K562 (cell line): ENCODE measurements at regions not wholly inside any gene's neighbourhood (a gene's known extent, or its start where the extent isn't known, plus 50 kb on each side); places are given as distances from the start of the nearest gene placed in this dataset.

Source experiments
- ATAC-seq: fragments of 200-7000 bp; cut with Tn5 transposase; 3 replicates; pipeline ENCODE4 v1.9.1; 2020; ENCODE audit warnings: moderate library complexity
- BruUV-seq: library from RNA; stranded (reverse); fragments of 400-500 nt; replicated peaks from 2 replicates; lab custom pipeline; 2021; lab: Mats Ljungman, UMichigan
- CTCF ChIA-PET: fragments of 300-600 bp; formaldehyde crosslinking; extraction: SDS; loops from one replicate; lab custom pipeline; 2021; ENCODE audit warnings: low intra/inter-chr PET ratio; lab: Yijun Ruan, JAX
- POLR2A ChIA-PET: fragments of 300-600, 350-650 bp; sonication (Branson Sonifier 250); formaldehyde crosslinking; extraction: SDS; loops from one replicate; lab custom pipeline; 2021; ENCODE audit warnings: antibody characterized with exemption, inconsistent platforms; lab: Yijun Ruan, JAX
- DNase-seq, 4 experiments: peaks; one replicate each; pipeline versions ENCODE4 v3.0.0 to v3.0.0-alpha.2; 2011 to 2018; ENCODE audit warnings: low spot score in 3 of 4, mixed read lengths in 3 of 4; ENCODE audit errors: extremely low read depth in 1 of 4
- FAIRE-seq: peaks from 2 replicates; lab custom pipeline; 2011; peaks lifted over from hg19 to GRCh38; lab: Jason Lieb, UNC
- H2AFZ ChIP-seq: 2 replicates; pipeline ENCODE4 v1.6.0; 2011; ENCODE audit warnings: low read depth, low read length, control low read depth, inconsistent platforms
- H3K27ac ChIP-seq: fragments of 200-600 bp; 3 replicates; pipeline ENCODE4 v1.8.0; 2011; ENCODE audit warnings: low read depth, mild to moderate bottlenecking, control low read depth, inconsistent platforms, low read length, moderate library complexity, mixed read lengths; ENCODE audit errors: extremely low read depth
- H3K27me3 ChIP-seq, 2 experiments: fragments of 300-600 bp in 1 of 2; 2 replicates in 1 of 2; 3 replicates in 1 of 2; pipeline versions ENCODE4 v1.6.0 to v1.8.0; 2011; ENCODE audit warnings: inconsistent platforms in 2 of 2, low read length in 2 of 2, mild to moderate bottlenecking in 1 of 2, mixed read lengths in 1 of 2, moderate library complexity in 1 of 2; ENCODE audit not compliant: control insufficient read depth in 2 of 2, insufficient read depth in 2 of 2
- H3K36me3 ChIP-seq: fragments of 300-600 bp; 3 replicates; pipeline ENCODE4 v1.8.0; 2011; ENCODE audit warnings: mild to moderate bottlenecking, low read length, inconsistent platforms; ENCODE audit not compliant: control insufficient read depth, insufficient read depth
- H3K4me1 ChIP-seq, 2 experiments: fragments of 200-600 bp in 1 of 2; replicated peaks in 1 of 2; 2 replicates in 1 of 2; 3 replicates in 1 of 2; pipeline versions ENCODE4 v1.5.1 to v1.8.0; 2011; ENCODE audit warnings: inconsistent platforms in 2 of 2, low read length in 2 of 2, mild to moderate bottlenecking in 1 of 2, mixed read lengths in 1 of 2, moderate library complexity in 1 of 2; ENCODE audit not compliant: control insufficient read depth in 2 of 2, insufficient read depth in 2 of 2
- H3K4me2 ChIP-seq: 2 replicates; pipeline ENCODE4 v1.6.1; 2011; ENCODE audit warnings: low read length, control low read depth, inconsistent platforms, mixed read lengths; ENCODE audit not compliant: insufficient read depth
- H3K4me3 ChIP-seq: fragments of 200-600 bp; sonication (generic), shearing (Covaris generic); 2 replicates; pipeline ENCODE4 v1.5.1; 2016; ENCODE audit warnings: control low read depth, inconsistent platforms
- H3K79me2 ChIP-seq: fragments of 200-600 bp; 3 replicates; pipeline ENCODE4 v1.8.0; 2011; ENCODE audit warnings: low read length, inconsistent platforms; ENCODE audit not compliant: control insufficient read depth, insufficient read depth
- H3K9ac ChIP-seq, 2 experiments: 2 replicates each; pipeline versions ENCODE4 v1.6.0 to v1.6.1; 2011; ENCODE audit warnings: low read depth in 2 of 2, low read length in 2 of 2, control low read depth in 1 of 2, inconsistent platforms in 1 of 2, mild to moderate bottlenecking in 1 of 2, mixed read lengths in 1 of 2; ENCODE audit not compliant: insufficient read depth in 1 of 2
- H3K9me1 ChIP-seq: one replicate; pipeline ENCODE4 v1.6.0; 2011; ENCODE audit warnings: inconsistent platforms, mild to moderate bottlenecking, low read length, moderate library complexity; ENCODE audit not compliant: control insufficient read depth, insufficient read depth
- H3K9me3 ChIP-seq: replicated peaks from 2 replicates; pipeline ENCODE4 v1.5.1; 2011; ENCODE audit warnings: low read depth, low read length, inconsistent platforms; ENCODE audit not compliant: control insufficient read depth, insufficient read depth
- H4K20me1 ChIP-seq: replicated peaks from 2 replicates; pipeline ENCODE4 v1.6.1; 2011; ENCODE audit warnings: low read length, inconsistent platforms, mixed read lengths; ENCODE audit not compliant: control insufficient read depth, insufficient read depth
- ARID3A ChIP-seq: IDR thresholded peaks from 2 replicates; pipeline ENCODE4 v1.6.1; 2012; ENCODE audit warnings: low read depth, low read length, improper control_type of control experiment, borderline replicate concordance
- CHD4 ChIP-seq: fragments of 200-600 bp; sonication (generic); IDR thresholded peaks from 3 replicates; pipeline ENCODE4 v1.6.1; 2012; ENCODE audit warnings: low read depth, mild to moderate bottlenecking, mixed read lengths, low read length, inconsistent platforms; ENCODE audit not compliant: insufficient read depth, insufficient replicate concordance, poor library complexity, severe bottlenecking
- ELF1 ChIP-seq: fragments of 200-800 bp; sonication (Bioruptor generic); IDR thresholded peaks from 2 replicates; pipeline ENCODE4 v1.6.1; 2016; ENCODE audit warnings: missing genetic modification characterization, missing compliant biosample characterization
- GATA2 ChIP-seq: sonication (generic); formaldehyde crosslinking; IDR thresholded peaks from 2 replicates; pipeline ENCODE4 v1.4.0; 2020; ENCODE audit warnings: mild to moderate bottlenecking, missing genetic modification reagents
- HNRNPUL1 ChIP-seq: fragments of 200-400 bp; formaldehyde crosslinking; IDR thresholded peaks from 2 replicates; pipeline ENCODE4 v1.6.1; 2017; ENCODE audit warnings: low read length
- KDM2B ChIP-seq: fragments of 250-450 bp; sonication (Bioruptor Pico); IDR thresholded peaks from 2 replicates; pipeline ENCODE4 v1.8.0; 2021; ENCODE audit warnings: mild to moderate bottlenecking, moderate library complexity
- MYNN ChIP-seq, 2 experiments: sonication (generic); formaldehyde crosslinking in 1 of 2; IDR thresholded peaks; 2 replicates each; pipeline versions ENCODE4 v1.5.0 to v1.6.1; 2016 to 2020; ENCODE audit warnings: antibody characterized with exemption in 1 of 2, missing genetic modification reagents in 1 of 2
- SREBF2 ChIP-seq: sonication (generic); formaldehyde crosslinking; IDR thresholded peaks from 2 replicates; pipeline ENCODE4 v1.4.0; 2020; ENCODE audit warnings: mild to moderate bottlenecking, missing genetic modification reagents
- TAL1 ChIP-seq: fragments of 450-650 bp; IDR thresholded peaks from 2 replicates; pipeline ENCODE4 v1.6.1; 2016; ENCODE audit warnings: mild to moderate bottlenecking
- TCF3 ChIP-seq: sonication (generic); formaldehyde crosslinking; IDR thresholded peaks from 2 replicates; pipeline ENCODE4 v1.4.0; 2020; ENCODE audit warnings: mild to moderate bottlenecking, missing genetic modification reagents
- ZBTB2 ChIP-seq: fragments of 450-650 bp; IDR thresholded peaks from 2 replicates; pipeline ENCODE4 v1.6.1; 2016; ENCODE audit warnings: antibody characterized with exemption
- ZNF146 ChIP-seq: IDR thresholded peaks from one replicate; pipeline ENCODE4 v1.6.1; 2018; ENCODE audit warnings: missing compliant biosample characterization; ENCODE audit not compliant: unreplicated experiment
- ZNF23 ChIP-seq: fragments of 250-450 bp; sonication (Bioruptor Pico); IDR thresholded peaks from 2 replicates; pipeline ENCODE4 v1.4.0; 2020; ENCODE audit warnings: mild to moderate bottlenecking
- WGBS: fragments of 100-300 bp; shearing (Covaris generic); methylation state at CpG from one replicate; pipeline ENCODE4 v1.1.6; 2016; ENCODE audit warnings: low coverage, mixed read lengths; ENCODE audit not compliant: insufficient coverage; ENCODE audit errors: missing lambda C conversion rate; 5-methylcytosine and 5-hydroxymethylcytosine counted together
- in situ Hi-C: fragments of 300-500 bp; cut with MboI; formaldehyde crosslinking; loops from 4 replicates; pipeline ENCODE4 v1.15.0; 2018; ENCODE audit warnings: inconsistent platforms, mixed read lengths
- intact Hi-C: fragments of 100-400 bp; cut with micrococcal nuclease; formaldehyde crosslinking; loops from 2 replicates; pipeline ENCODE4 v1.14.2; 2022
- TF ChIP-seq, protein P1 (sequence below): conservative IDR thresholded peaks from 2 replicates; pipeline ENCODE4 v1.6.1; 2011; ENCODE audit warnings: low read depth, mild to moderate bottlenecking, low read length; ENCODE audit not compliant: control insufficient read depth
- TF ChIP-seq, protein P2 (sequence below): fragments of 250-450 bp; sonication (Bioruptor Pico); IDR thresholded peaks from 2 replicates; pipeline ENCODE4 v1.4.0; 2020; ENCODE audit warnings: borderline replicate concordance

DNA sequence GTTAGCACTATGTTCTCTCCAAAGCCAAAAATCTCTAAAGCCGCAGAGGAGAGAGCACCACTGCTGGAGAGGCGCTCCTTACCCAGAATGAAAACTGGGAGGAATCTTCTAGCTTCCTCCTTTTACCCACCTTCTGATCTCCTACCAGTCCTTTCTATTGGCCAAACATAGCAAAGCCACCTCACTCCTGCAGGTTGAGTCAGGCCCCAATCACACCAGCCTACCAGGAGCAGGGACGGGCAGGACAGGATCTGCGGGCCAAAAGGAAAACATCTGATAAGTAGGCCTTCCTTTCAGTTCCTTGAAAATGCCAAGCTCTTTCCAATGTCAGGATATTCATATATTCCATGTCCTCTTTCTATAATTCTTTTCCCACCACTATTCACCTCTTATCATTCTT is 197.7 kb upstream of the CNOT2 start:
- Histone ChIP-seq H3K9me3 (no peaks in the 10 kb centered on the region), H3K4me1 (peaks cover 0 to 16% of the 10 kb centered on the region in 2 experiments; a peak in 2 of 5 replicates), H3K4me2 (no peak overlapping the region), H3K27ac (no peak overlapping the region), H3K27me3 (no peaks in the 10 kb centered on the region), H3K79me2 (no peaks in the 10 kb centered on the region), H3K36me3 (no peaks in the 10 kb centered on the region), H2AFZ (no peak overlapping the region), H4K20me1 (no peaks in the 10 kb centered on the region), H3K4me3 (no peak overlapping the region), H3K9me1 (no peaks in the 10 kb centered on the region), H3K9ac (no peak overlapping the region)
- no peak for ATAC-seq
- CTCF ChIA-PET = no interaction called here
- no TSS peak for BruUV-seq
- no peak for TF ChIP-seq GATA2 (CRISPR knock-in tag)
- TF ChIP-seq KDM2B = no peak
- TF ChIP-seq HNRNPUL1 = no peak
- no peak for TF ChIP-seq SREBF2 (CRISPR knock-in tag)
- TF ChIP-seq TCF3 (CRISPR knock-in tag) = no peak
- TF ChIP-seq, protein P1, sequence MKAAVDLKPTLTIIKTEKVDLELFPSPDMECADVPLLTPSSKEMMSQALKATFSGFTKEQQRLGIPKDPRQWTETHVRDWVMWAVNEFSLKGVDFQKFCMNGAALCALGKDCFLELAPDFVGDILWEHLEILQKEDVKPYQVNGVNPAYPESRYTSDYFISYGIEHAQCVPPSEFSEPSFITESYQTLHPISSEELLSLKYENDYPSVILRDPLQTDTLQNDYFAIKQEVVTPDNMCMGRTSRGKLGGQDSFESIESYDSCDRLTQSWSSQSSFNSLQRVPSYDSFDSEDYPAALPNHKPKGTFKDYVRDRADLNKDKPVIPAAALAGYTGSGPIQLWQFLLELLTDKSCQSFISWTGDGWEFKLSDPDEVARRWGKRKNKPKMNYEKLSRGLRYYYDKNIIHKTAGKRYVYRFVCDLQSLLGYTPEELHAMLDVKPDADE = no peak
- no peak for TF ChIP-seq ELF1 (tag)
- no peak for TF ChIP-seq ZNF23 (CRISPR knock-in tag)
- TF ChIP-seq ZBTB2 = no peak
- no peak for TF ChIP-seq ZNF146 (CRISPR knock-in tag)
- no peak for TF ChIP-seq TAL1
- TF ChIP-seq CHD4 = no peak
- TF ChIP-seq ARID3A = no peak
- no peak for TF ChIP-seq MYNN (IDR thresholded peaks at IDR 0.05)
- TF ChIP-seq MYNN (CRISPR knock-in tag; IDR thresholded peaks at IDR 0.05) = no peak
- TF ChIP-seq, protein P2, sequence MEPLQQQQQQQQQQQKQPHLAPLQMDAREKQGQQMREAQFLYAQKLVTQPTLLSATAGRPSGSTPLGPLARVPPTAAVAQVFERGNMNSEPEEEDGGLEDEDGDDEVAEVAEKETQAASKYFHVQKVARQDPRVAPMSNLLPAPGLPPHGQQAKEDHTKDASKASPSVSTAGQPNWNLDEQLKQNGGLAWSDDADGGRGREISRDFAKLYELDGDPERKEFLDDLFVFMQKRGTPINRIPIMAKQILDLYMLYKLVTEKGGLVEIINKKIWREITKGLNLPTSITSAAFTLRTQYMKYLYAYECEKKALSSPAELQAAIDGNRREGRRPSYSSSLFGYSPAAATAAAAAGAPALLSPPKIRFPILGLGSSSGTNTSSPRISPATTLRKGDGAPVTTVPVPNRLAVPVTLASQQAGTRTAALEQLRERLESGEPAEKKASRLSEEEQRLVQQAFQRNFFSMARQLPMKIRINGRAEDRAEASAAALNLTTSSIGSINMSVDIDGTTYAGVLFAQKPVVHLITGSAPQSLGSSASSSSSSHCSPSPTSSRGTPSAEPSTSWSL (CRISPR knock-in tag) = no peak
- POLR2A ChIA-PET = interaction anchor here (0.6 kb wide), 1 partner anchor 384 kb away, joined by 4 read pairs; no protein-coding TSS in a partner anchor
- no peak for FAIRE-seq
- no peak for DNase-seq
- in situ Hi-C loops (no loop called here), intact Hi-C loops (no loop called here)
- WGBS = 36% methylated on average over 4 of the region's 4 CpGs
